ENCODE measurements at regions not wholly inside any gene's neighbourhood (a gene's known extent, or its start where the extent isn't known, plus 50 kb on each side); places are given as distances from the start of the nearest gene placed in this dataset.

GRCh38 chr5:39570403-39571027, 145.7 kb upstream of the DAB2 start:
- TF ChIP-seq, protein P1, sequence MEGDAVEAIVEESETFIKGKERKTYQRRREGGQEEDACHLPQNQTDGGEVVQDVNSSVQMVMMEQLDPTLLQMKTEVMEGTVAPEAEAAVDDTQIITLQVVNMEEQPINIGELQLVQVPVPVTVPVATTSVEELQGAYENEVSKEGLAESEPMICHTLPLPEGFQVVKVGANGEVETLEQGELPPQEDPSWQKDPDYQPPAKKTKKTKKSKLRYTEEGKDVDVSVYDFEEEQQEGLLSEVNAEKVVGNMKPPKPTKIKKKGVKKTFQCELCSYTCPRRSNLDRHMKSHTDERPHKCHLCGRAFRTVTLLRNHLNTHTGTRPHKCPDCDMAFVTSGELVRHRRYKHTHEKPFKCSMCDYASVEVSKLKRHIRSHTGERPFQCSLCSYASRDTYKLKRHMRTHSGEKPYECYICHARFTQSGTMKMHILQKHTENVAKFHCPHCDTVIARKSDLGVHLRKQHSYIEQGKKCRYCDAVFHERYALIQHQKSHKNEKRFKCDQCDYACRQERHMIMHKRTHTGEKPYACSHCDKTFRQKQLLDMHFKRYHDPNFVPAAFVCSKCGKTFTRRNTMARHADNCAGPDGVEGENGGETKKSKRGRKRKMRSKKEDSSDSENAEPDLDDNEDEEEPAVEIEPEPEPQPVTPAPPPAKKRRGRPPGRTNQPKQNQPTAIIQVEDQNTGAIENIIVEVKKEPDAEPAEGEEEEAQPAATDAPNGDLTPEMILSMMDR (IDR thresholded peaks at IDR 0.05; ENCODE audit: control insufficient read depth, insufficient read depth, low read depth, low read length, missing control alignments), result peak; percentile 56
- no peak for DNase-seq (ENCODE audit: low read depth)
- H3K4me3 ChIP-seq (ENCODE audit: control insufficient read depth, low read depth, low read length), result no peak overlapping the region

- DNase-seq (ENCODE audit: low read depth), result no peak
- TF ChIP-seq, protein P1 (IDR thresholded peaks at IDR 0.05; ENCODE audit: control insufficient read depth, insufficient read depth, low read depth, low read length, missing control alignments), result no peak
These were observed 145.1 kb upstream of the DAB2 start for GRCh38 chr5:39569857-39570256.

DNA sequence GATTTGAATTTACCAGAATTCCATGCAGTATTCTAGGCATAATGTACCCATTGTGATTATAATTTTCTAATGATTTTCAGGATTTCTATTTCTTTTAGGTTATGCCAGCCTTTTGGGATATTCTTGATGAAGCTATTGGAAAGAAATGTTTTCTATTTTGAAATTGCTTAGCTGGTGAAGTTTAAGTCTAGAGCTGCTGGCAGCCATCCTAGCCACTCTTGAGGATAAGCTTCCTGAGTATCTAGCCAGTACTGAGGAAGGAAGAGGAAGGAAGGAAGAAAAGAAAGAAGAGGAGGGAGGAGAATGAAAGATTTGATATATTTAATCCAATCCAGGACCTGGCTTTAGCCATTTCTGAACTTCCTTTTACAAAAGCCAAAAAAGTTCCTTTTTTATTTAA, 142.1 kb upstream of the DAB2 start:
- TF ChIP-seq, protein P1 (IDR thresholded peaks at IDR 0.05; ENCODE audit: control insufficient read depth, insufficient read depth, low read depth, low read length, missing control alignments), result no peak
- no peak overlapping the region for H3K4me3 ChIP-seq (ENCODE audit: control insufficient read depth, low read depth, low read length)
- no peak for DNase-seq (ENCODE audit: low read depth)

More at GRCh38 chr5:39569857-39570256, 145.1 kb upstream of the DAB2 start:
- no peak overlapping the region for H3K4me3 ChIP-seq (ENCODE audit: control insufficient read depth, low read depth, low read length)

GRCh38 chr5:39566029-39566428, 141.2 kb upstream of the DAB2 start:
- TF ChIP-seq, protein P1 (IDR thresholded peaks at IDR 0.05; ENCODE audit: control insufficient read depth, insufficient read depth, low read depth, low read length, missing control alignments), result no peak
- DNase-seq (ENCODE audit: low read depth), result no peak
- H3K4me3 ChIP-seq (ENCODE audit: control insufficient read depth, low read depth, low read length), result no peak overlapping the region

DNA sequence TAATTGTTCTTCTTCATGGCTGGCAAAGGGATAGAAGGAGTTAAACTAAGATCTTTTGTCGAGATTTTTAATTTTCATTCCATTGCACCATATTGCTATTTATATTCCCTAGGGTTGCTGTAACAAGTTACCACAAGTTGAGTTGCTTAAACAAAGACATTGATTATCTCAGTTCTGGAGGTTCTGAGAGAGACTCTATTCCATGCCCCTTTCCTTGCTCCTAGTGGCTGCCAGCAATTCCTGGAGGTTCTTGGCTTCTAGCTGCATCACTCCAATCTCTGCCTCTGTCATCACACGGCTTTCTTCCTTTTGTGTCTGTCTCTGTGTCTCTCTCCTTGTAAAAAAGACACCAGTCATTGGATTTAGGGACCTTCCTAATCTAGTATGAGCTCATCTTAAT, 136.6 kb upstream of the DAB2 start:
- H3K4me3 ChIP-seq (ENCODE audit: control insufficient read depth, low read depth, low read length), result no peak overlapping the region
- TF ChIP-seq, protein P1 (IDR thresholded peaks at IDR 0.05; ENCODE audit: control insufficient read depth, insufficient read depth, low read depth, low read length, missing control alignments), result no peak
- no peak for DNase-seq (ENCODE audit: low read depth)

GRCh38 chr5:39560726-39561125, 135.9 kb upstream of the DAB2 start:
- DNase-seq (ENCODE audit: low read depth), result no peak
- TF ChIP-seq, protein P1 (IDR thresholded peaks at IDR 0.05; ENCODE audit: control insufficient read depth, insufficient read depth, low read depth, low read length, missing control alignments), result no peak
- no peak overlapping the region for H3K4me3 ChIP-seq (ENCODE audit: control insufficient read depth, low read depth, low read length)
